Endothelial cell of umbilical vein (primary cell): ENCODE measurements at regions not wholly inside any gene's neighbourhood (a gene's known extent, or its start where the extent isn't known, plus 50 kb on each side); places are given as distances from the start of the nearest gene placed in this dataset.

Source experiments
- BruUV-seq: library from RNA; stranded (reverse); fragments of 400-500 nt; replicated peaks from 2 replicates; lab custom pipeline; 2021; lab: Mats Ljungman, UMichigan
- CTCF ChIA-PET: fragments of 300-600, 350-600 bp; sonication (Branson Sonifier 250); formaldehyde crosslinking; loops from one replicate; lab custom pipeline; 2021; ENCODE audit warnings: antibody characterized with exemption, inconsistent platforms; lab: Charles Lee
- POLR2A ChIA-PET: fragments of 300-600, 350-600 bp; sonication (Branson Sonifier 250); formaldehyde crosslinking; loops from one replicate; lab custom pipeline; 2021; ENCODE audit warnings: antibody characterized with exemption, inconsistent platforms; lab: Charles Lee
- DNase-seq: peaks from one replicate; pipeline ENCODE4 v3.0.0-alpha.2; 2011; ENCODE audit warnings: low read depth, low spot score
- FAIRE-seq: peaks from 2 replicates; lab custom pipeline; 2011; peaks lifted over from hg19 to GRCh38; lab: Jason Lieb, UNC
- H2AFZ ChIP-seq: 2 replicates; pipeline ENCODE4 v1.6.0; 2012; ENCODE audit warnings: low read depth, low read length, control low read depth, inconsistent platforms
- H3K27ac ChIP-seq: 2 replicates; pipeline ENCODE4 v1.5.1; 2011; ENCODE audit warnings: low read depth, mild to moderate bottlenecking, control low read depth, low read length, moderate library complexity; ENCODE audit not compliant: insufficient read depth
- H3K27me3 ChIP-seq, 2 experiments: 2 replicates each; pipeline versions ENCODE4 v1.6.0 to v1.6.1; 2011; ENCODE audit warnings: low read length in 2 of 2, mixed read lengths in 1 of 2; ENCODE audit not compliant: control insufficient read depth in 2 of 2, insufficient read depth in 2 of 2
- H3K36me3 ChIP-seq, 2 experiments: 2 replicates in 1 of 2; 3 replicates in 1 of 2; pipeline ENCODE4 v1.5.1; 2011; ENCODE audit warnings: low read length in 2 of 2, mild to moderate bottlenecking in 1 of 2, moderate library complexity in 1 of 2; ENCODE audit not compliant: control insufficient read depth in 2 of 2, insufficient read depth in 2 of 2; ENCODE audit errors: extremely low read depth in 1 of 2
- H3K4me1 ChIP-seq: 3 replicates; pipeline ENCODE4 v1.5.1; 2011; ENCODE audit warnings: mild to moderate bottlenecking, low read length; ENCODE audit not compliant: control insufficient read depth, insufficient read depth; ENCODE audit errors: extremely low read depth
- H3K4me2 ChIP-seq: 2 replicates; pipeline ENCODE4 v1.6.1; 2011; ENCODE audit warnings: low read length, control low read depth, mixed read lengths; ENCODE audit not compliant: insufficient read depth
- H3K4me3 ChIP-seq, 3 experiments: fragments of 200-600 bp in 1 of 3; sonication (generic), shearing (Covaris generic) in 1 of 3; replicated peaks in 1 of 3; 2 replicates each; pipeline ENCODE4 v1.5.1; 2011 to 2016; ENCODE audit warnings: control low read depth in 3 of 3, low read length in 3 of 3, mild to moderate bottlenecking in 2 of 3, inconsistent platforms in 1 of 3, low read depth in 1 of 3, moderate library complexity in 1 of 3; ENCODE audit not compliant: insufficient read depth in 1 of 3
- H3K79me2 ChIP-seq: 2 replicates; pipeline ENCODE4 v1.6.0; 2012; ENCODE audit warnings: low read length, inconsistent platforms; ENCODE audit not compliant: control insufficient read depth, insufficient read depth
- H3K9ac ChIP-seq: replicated peaks from 2 replicates; pipeline ENCODE3; 2011; ENCODE audit warnings: low read length, control low read depth; ENCODE audit not compliant: insufficient read depth; ENCODE audit errors: extremely low read depth
- H3K9me1 ChIP-seq: replicated peaks from 3 replicates; pipeline ENCODE4 v1.6.0; 2011; ENCODE audit warnings: mild to moderate bottlenecking, low read length; ENCODE audit not compliant: control insufficient read depth, insufficient read depth; ENCODE audit errors: extremely low read depth
- H3K9me3 ChIP-seq: replicated peaks from 2 replicates; pipeline ENCODE4 v1.5.1; 2012; ENCODE audit warnings: low read length, inconsistent platforms; ENCODE audit not compliant: control insufficient read depth, insufficient read depth
- H4K20me1 ChIP-seq: replicated peaks from 2 replicates; pipeline ENCODE3; 2011; ENCODE audit warnings: mild to moderate bottlenecking, low read length; ENCODE audit not compliant: control insufficient read depth, insufficient read depth; ENCODE audit errors: extremely low read depth
- EZH2 ChIP-seq: IDR thresholded peaks from 2 replicates; pipeline ENCODE4 v1.6.1; 2012; ENCODE audit warnings: borderline replicate concordance, low read depth, mild to moderate bottlenecking, moderate library complexity, low read length, inconsistent platforms; ENCODE audit not compliant: severe bottlenecking
- FOS ChIP-seq: IDR thresholded peaks from 2 replicates; pipeline ENCODE4 v1.6.1; 2011; ENCODE audit warnings: mild to moderate bottlenecking, low read length, moderate library complexity, borderline replicate concordance; ENCODE audit not compliant: insufficient read depth
- GATA2 ChIP-seq: IDR thresholded peaks from 2 replicates; pipeline ENCODE4 v1.7.0; 2011; ENCODE audit warnings: low read depth, mild to moderate bottlenecking, moderate library complexity, mixed read lengths, low read length; ENCODE audit not compliant: insufficient read length, insufficient read depth
- JUN ChIP-seq: IDR thresholded peaks from 2 replicates; pipeline ENCODE4 v1.6.1; 2011; ENCODE audit warnings: borderline replicate concordance, low read depth; ENCODE audit not compliant: insufficient read length, insufficient read depth
- MYC ChIP-seq: IDR thresholded peaks from one replicate; pipeline ENCODE4 v1.6.1; 2011; ENCODE audit warnings: mild to moderate bottlenecking, low read depth, low read length
- POLR2A ChIP-seq: IDR thresholded peaks from 2 replicates; pipeline ENCODE4 v1.6.1; 2012; ENCODE audit warnings: low read depth, mild to moderate bottlenecking, control low read depth, low read length
- POLR2AphosphoS5 ChIP-seq: IDR thresholded peaks from 2 replicates; pipeline ENCODE4 v1.6.1; 2012; ENCODE audit warnings: low read depth, mild to moderate bottlenecking, control low read depth, low read length, moderate library complexity; ENCODE audit not compliant: insufficient read depth
- dilution Hi-C: fragments of 300-500 bp; cut with MboI; formaldehyde crosslinking; loops from one replicate; pipeline ENCODE4 v1.15.0; 2019; ENCODE audit warnings: low sequenced_read_pairs; ENCODE audit not compliant: extremely low pct_ligation_motif_present
- intact Hi-C: fragments of 100-400 bp; cut with micrococcal nuclease; formaldehyde crosslinking; loops from one replicate; pipeline ENCODE4 v1.10.0; 2022
- TF ChIP-seq, protein P1 (sequence below): IDR thresholded peaks from 2 replicates; pipeline ENCODE4 v1.6.1; 2011; ENCODE audit not compliant: insufficient read depth, insufficient read length
- TF ChIP-seq, protein P2 (sequence below), 2 donors: IDR thresholded peaks; 1 replicate in 1 of 2; 2 replicates in 1 of 2; pipeline ENCODE4 v1.5.1; 2011; ENCODE audit warnings: low read length in 2 of 2, mild to moderate bottlenecking in 2 of 2, moderate library complexity in 2 of 2, control low read depth in 1 of 2, inconsistent platforms in 1 of 2, low read depth in 1 of 2; ENCODE audit not compliant: insufficient read depth in 1 of 2; ENCODE audit errors: extremely low read depth in 1 of 2

DNA sequence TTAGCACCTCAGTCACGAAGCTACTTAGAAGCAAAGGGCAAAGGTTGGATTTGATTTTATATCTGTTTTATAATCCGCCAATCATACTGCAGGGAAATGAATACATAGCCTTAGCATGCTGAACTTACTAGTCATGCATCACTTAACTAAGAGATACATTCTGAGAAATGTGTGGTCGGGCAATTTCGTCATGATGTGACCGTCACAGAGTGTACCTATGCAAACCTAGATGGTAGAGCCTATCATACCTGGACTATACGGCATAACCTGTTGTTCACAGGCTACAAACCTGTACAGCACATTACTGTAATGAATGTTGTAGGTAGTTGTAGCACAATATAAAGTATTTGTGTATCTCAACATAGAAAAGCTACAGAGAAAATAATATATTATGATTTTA, 345.2 kb upstream of the RGS17 start:
- no peak for FAIRE-seq
- no peak overlapping the region for H3K4me3 ChIP-seq

DNA sequence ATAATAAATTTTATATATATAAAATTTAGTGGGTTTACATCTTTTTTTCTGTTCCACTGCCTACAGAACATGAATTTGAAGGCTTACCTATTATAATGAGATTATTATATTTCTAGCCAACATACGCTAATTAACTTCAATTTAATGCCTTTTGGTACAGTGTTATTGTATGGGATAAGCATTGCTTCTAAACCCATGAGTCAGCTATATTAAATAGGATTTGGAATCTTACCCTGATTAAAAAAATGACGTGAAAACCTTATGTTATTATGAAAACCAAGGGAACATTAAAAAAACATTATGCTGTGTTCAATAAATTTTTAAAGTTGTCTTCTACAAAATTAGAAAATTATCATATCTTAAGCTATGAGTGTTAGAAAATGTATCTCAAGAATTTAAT, 334.0 kb upstream of the RGS17 start:
- no peak overlapping the region for H3K27ac ChIP-seq
- no peaks in the 10 kb centered on the region for H3K9me1 ChIP-seq
- ChIA-PET CTCF (no interaction called here), POLR2A (no interaction called here)
- no peaks in the 10 kb centered on the region for H3K9me3 ChIP-seq
- dilution Hi-C loops (no loop called here), intact Hi-C loops (no loop called here)
- no peak overlapping the region for H3K4me2 ChIP-seq
- H3K9ac ChIP-seq = no peak overlapping the region
- FAIRE-seq (no peak), DNase-seq (no peak)
- H2AFZ ChIP-seq = no peak overlapping the region
- TF ChIP-seq FOS (no peak), POLR2A (no peak), GATA2 (no peak), JUN (no peak), EZH2 (no peak), MYC (no peak), POLR2AphosphoS5 (no peak)
- TF ChIP-seq, protein P1, sequence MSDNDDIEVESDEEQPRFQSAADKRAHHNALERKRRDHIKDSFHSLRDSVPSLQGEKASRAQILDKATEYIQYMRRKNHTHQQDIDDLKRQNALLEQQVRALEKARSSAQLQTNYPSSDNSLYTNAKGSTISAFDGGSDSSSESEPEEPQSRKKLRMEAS = no peak
- TF ChIP-seq, protein P2, sequence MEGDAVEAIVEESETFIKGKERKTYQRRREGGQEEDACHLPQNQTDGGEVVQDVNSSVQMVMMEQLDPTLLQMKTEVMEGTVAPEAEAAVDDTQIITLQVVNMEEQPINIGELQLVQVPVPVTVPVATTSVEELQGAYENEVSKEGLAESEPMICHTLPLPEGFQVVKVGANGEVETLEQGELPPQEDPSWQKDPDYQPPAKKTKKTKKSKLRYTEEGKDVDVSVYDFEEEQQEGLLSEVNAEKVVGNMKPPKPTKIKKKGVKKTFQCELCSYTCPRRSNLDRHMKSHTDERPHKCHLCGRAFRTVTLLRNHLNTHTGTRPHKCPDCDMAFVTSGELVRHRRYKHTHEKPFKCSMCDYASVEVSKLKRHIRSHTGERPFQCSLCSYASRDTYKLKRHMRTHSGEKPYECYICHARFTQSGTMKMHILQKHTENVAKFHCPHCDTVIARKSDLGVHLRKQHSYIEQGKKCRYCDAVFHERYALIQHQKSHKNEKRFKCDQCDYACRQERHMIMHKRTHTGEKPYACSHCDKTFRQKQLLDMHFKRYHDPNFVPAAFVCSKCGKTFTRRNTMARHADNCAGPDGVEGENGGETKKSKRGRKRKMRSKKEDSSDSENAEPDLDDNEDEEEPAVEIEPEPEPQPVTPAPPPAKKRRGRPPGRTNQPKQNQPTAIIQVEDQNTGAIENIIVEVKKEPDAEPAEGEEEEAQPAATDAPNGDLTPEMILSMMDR (IDR thresholded peaks at IDR 0.05; ENCODE audit: extremely low read depth in 1 of 2, insufficient read depth in 1 of 2, low read depth in 1 of 2, low read length in 2 of 2) = no peak
- H3K4me3 ChIP-seq = no peak overlapping the region
- BruUV-seq = no TSS peak
- no peaks in the 10 kb centered on the region for H3K79me2 ChIP-seq
- no peaks in the 10 kb centered on the region for H3K4me1 ChIP-seq
- H4K20me1 ChIP-seq = no peaks in the 10 kb centered on the region
- H3K36me3 ChIP-seq = no peaks in the 10 kb centered on the region
- no peaks in the 10 kb centered on the region for H3K27me3 ChIP-seq

More for the DNA sequence above, 345.2 kb upstream of the RGS17 start:
- BruUV-seq = no TSS peak
- no peak overlapping the region for H2AFZ ChIP-seq
- no peak for TF ChIP-seq FOS
- no peak for TF ChIP-seq MYC
- TF ChIP-seq GATA2 = no peak
- TF ChIP-seq POLR2A = no peak
- TF ChIP-seq, protein P1 = no peak
- no peak for TF ChIP-seq JUN
- TF ChIP-seq, protein P2 (IDR thresholded peaks at IDR 0.05; ENCODE audit: extremely low read depth in 1 of 2, insufficient read depth in 1 of 2, low read depth in 1 of 2, low read length in 2 of 2) = no peak
- H3K27ac ChIP-seq = no peak overlapping the region
- dilution Hi-C loops (no loop called here), intact Hi-C loops (loop anchor here (1.0 kb wide), 1 partner anchor 21 kb away; no protein-coding TSS in a partner anchor)
- H3K27me3 ChIP-seq = no peaks in the 10 kb centered on the region
- no peak for DNase-seq
- no peak overlapping the region for H3K9ac ChIP-seq
- no peaks in the 10 kb centered on the region for H3K79me2 ChIP-seq
- no peaks in the 10 kb centered on the region for H3K4me1 ChIP-seq
- H3K9me3 ChIP-seq = no peaks in the 10 kb centered on the region
- ChIA-PET POLR2A (no interaction called here), CTCF (no interaction called here)
- no peaks in the 10 kb centered on the region for H3K9me1 ChIP-seq
- no peak overlapping the region for H3K4me2 ChIP-seq
- H4K20me1 ChIP-seq = no peaks in the 10 kb centered on the region
- no peaks in the 10 kb centered on the region for H3K36me3 ChIP-seq
